Stimulated activated CD8-positive, alpha-beta memory T cell treated with anti-CD3 and anti-CD28 coated beads, Interleukin-2, amount 100 ng/mL, for 48 hours (primary cell): ENCODE measurements at regions not wholly inside any gene's neighbourhood (a gene's known extent, or its start where the extent isn't known, plus 50 kb on each side); places are given as distances from the start of the nearest gene placed in this dataset.
"Not testable (repeated sequence)": the region's sequence is repeated elsewhere in the genome, so short reads cannot be mapped to it uniquely, and the experiment has no call there.

Experiments
- DNase-seq, 2 donors: peaks; one replicate each; pipeline ENCODE4 v3.0.0-alpha.2; 2020; ENCODE audit warnings: low read depth in 2 of 2

DNA sequence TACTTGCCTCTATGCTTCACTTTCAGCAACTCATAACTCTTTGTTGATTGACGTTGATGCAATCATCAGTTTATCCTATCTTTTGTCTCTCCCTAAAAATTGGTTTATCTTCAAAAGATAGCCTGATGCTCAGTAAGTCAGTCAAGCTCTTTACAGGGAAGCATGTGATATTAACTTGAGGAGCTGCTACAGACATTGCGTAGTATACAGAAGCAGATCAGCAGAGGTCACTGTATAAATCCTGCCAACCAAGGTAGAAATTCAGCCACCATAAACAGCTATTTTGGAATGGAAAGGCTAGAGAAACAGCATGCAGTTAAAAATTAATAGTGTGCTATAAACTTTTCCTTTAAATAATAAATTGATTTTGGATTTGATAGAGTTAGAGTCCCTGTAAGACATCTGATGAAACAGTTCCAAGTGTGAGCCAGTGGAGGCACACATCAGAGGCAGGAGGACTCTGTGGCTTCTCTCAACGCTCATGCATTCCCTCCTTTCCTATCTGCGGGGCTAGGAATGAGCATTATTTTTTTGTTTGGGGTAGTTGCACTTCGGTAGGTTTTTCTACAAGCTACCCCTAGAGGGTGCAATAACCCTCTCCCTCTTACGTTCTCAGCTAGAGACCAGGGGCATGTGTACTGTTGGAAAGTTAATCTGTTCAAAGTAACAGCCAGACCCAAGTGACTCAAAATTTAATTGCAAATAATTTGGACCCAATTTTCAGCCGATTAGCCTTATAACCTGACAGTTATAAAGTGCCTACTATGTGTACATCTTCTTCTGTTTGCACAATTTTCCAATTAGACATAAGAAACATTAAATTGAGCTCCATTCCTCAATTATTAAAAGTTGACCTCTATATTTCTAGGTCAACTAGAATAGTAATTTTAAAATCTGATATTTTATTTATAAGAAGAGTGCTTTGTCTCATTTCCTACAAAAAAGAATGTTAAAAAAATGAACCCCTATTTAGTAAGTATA, 647.7 kb upstream of the SOX9 start:
- no peak for DNase-seq

GRCh38 chr17:71477356-71477755, 643.5 kb upstream of the SOX9 start:
- DNase-seq: no peak

GRCh38 chr17:71480099-71480498, 640.7 kb upstream of the SOX9 start:
- DNase-seq: no peak

DNA sequence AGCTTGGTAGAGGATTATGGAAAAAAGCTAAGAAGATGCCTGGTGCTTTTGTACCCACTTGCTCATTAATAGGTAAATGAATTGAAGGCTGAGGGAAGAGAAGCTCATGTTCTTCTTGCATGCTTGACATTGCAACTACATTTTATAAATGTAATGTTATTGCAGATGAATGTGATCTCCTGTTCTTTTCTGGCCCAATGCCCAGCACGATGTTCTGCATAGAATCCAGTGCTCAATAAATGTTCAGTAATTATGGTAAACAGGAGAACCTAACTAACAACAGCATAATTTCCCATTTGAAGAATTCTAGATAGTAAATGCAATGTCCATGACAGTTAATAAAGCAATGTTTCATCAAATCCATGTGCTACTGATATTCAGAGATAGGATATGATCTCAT, 638.2 kb upstream of the SOX9 start:
- no peak for DNase-seq

DNA sequence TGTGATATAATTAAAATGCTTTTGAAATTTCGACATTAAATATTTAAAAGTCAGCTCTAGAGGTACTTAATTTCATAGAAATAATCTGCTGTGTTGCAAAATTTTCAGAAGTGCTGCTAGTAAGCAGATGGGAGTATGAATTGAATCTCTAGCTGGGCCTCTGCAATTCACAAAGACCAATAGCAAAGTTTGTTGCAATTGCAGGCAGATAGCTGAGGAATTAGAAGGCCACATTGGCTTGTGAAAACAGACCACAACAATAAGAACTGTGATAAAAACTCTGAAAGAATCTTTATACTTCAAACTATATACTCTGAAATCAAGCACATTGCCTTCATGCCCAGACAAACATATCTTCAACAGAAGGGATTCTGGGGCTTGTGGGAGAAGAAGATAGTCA, 636.3 kb upstream of the SOX9 start:
- DNase-seq: no peak

GRCh38 chr17:71485426-71485825, 635.4 kb upstream of the SOX9 start:
- no peak for DNase-seq

- DNase-seq: no peak
Measured at GRCh38 chr17:71486261-71486660, 634.6 kb upstream of the SOX9 start.

- no peak for DNase-seq
Measured at GRCh38 chr17:71488851-71489250, 632.0 kb upstream of the SOX9 start.

GRCh38 chr17:71494062-71494855, 626.6 kb upstream of the SOX9 start:
- no peak for DNase-seq

DNA sequence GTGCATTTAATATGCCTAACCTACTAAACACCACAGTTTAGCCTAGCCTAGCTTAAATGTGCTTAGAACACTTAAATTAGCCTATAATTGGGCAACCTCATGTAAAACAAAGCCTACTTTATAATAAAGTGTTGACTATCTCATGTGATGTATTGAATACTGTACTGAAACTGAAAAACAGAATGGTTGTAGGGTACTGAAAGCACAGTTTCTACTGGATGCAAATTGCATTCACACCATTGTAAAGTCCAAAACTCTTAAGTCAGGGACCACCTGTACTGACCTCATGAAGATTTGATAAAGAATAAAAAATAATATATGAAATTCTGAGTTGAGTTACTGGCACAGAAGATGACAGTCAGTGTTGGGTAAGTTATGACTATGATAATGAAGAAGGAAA, 625.4 kb upstream of the SOX9 start:
- DNase-seq: no peak

- DNase-seq: no peak
Measured at GRCh38 chr17:71496552-71496951, 624.3 kb upstream of the SOX9 start.

DNA sequence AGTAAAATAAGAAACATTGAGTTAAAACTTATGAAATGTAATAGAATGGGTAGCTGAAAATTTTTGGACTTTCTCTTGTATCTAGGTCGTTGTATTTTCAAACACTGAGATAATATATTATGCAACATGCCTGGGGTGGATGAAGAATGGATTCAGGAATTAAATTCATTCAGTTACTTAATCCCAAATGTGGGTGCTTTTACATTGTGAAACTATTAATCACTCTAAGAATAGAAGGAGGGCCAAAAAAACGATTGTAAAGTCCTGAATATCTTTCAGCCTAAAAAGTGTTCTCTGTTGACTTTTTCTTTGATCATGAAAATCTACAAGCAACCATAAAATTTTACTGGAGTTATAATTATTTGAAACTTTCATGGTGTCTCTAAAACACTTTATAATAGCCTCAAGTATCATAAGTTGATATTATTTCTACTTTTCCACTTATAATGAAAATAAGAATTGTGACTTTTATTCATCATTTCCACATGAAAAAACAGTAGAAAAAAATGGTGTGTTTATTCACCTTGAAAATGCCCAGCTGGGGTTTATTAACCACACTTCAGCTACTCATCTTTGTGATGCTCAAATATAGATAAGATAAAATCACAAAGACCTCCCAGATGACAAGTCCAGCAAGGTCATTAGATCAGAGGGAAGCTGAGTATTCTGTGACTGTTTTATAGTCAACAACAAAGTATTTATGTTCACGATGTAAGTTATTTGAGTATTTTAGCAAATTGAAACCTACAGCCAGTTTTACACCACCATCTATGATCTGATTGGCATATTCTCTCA, 619.9 kb upstream of the SOX9 start:
- no peak for DNase-seq

DNA sequence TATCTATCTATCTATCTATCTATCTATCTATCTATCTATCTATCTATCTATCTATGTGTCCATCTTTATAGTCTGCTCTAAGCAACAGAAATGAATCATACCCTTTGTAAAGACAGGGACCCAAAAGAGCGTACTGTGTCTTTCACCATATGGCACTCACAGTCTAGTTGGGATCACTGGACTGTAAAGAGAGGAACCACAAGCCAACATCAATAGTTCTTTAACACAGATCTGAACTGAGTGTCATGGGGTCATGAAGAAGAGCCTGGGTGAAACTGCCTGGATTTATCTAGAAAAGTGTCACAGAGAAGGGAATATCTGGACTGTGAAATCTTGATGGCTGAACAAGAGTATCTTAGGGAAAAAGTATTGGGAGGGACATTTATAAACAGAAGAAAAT, 619.1 kb upstream of the SOX9 start:
- DNase-seq: no peak

- DNase-seq: no peak
Measured at GRCh38 chr17:71502443-71502842, 618.4 kb upstream of the SOX9 start.

GRCh38 chr17:71503710-71504465, 616.9 kb upstream of the SOX9 start:
- DNase-seq: no peak

DNA sequence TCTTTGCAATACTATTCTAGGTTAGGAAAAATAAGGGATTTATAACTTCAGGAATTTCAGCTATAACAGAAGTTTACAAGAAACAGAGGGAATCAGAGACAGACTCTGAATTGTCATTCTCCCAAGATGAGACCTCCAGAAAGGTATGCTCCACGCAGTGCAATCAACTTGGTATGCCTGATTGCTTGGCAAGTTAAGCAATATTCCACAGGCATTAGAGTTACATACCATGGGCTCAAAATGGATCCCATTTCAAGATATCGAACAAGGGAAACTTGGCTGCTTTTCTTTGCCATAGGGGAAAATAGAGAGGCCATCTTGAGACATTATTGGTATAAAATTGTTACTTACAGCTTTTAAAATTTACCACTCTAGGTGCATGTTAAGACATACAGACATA, 615.6 kb upstream of the SOX9 start:
- no peak for DNase-seq

GRCh38 chr17:71505981-71506380, 614.8 kb upstream of the SOX9 start:
- no peak for DNase-seq

DNA sequence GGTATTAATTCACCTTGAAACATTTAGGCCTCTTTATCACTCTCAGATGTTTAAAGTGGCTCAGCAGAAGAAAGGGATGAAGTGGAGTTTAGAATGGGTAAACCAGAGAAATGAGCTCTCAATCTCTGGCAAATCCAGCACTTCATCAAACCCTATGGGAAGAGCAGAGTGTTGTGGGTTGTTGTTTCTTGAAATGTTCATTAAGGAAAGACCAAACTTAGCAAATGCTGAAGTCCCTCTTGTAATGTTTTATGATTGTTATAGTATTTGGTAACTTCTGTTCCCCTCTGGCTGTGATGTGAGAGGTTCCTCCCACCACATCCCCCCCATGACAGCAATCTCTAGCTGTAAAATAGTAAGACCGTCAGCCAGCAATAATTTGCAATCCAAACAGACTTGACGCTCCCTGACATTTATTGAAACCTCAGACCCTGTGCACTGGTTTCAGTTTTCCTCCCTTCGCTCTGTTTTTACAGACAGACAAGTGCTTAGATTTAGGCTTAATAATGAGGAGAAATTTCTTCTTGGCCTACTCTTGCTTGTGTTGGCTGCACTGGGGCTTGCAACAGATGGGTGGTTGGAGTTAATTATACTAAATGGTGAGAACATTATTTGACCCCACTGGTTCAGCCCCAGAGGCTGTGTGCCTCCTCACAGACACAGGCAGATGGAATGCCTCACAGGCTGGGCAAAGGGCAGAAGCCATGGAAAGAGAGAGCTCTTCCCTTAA, 609.4 kb upstream of the SOX9 start:
- DNase-seq: no peak

GRCh38 chr17:71513725-71514124, 607.1 kb upstream of the SOX9 start:
- not testable (repeated sequence) for DNase-seq

- DNase-seq: no peak
Measured at GRCh38 chr17:71516149-71516548, 604.7 kb upstream of the SOX9 start.

DNA sequence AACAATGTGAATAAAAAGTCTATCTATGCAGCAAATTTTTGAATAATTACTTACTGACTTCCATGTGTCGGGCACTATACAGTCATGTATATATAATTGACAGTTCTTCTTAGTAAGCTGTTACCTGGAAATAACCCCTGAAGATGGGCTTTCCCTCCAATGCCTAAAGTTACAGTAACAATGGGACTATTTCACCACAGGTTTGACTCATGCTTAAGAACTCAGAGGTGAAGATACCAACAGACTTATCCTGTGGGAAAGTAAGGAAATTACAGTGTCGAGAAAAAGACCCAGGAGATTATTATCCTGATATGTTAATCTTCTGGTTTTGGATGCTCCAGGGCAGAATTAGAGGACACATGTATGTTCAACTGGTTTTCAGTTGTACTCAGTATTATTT, 601.5 kb upstream of the SOX9 start:
- DNase-seq: no peak
